Stimulated activated effector memory CD8-positive, alpha-beta T cell treated with anti-CD3 and anti-CD28 coated beads, Interleukin-12 subunit alpha, Interleukin-12 subunit beta, amount 100 ng/mL, for 72 hours (primary cell): ENCODE measurements at regions not wholly inside any gene's neighbourhood (a gene's known extent, or its start where the extent isn't known, plus 50 kb on each side); places are given as distances from the start of the nearest gene placed in this dataset.

Experiments used
- ATAC-seq: fragments of 150-1000 bp; cut with Tn5 transposase; 2 replicates; pipeline ENCODE4 v1.10.0; 2021
- DNase-seq, 2 donors: peaks; one replicate each; pipeline ENCODE4 v3.0.0; 2021 to 2022; ENCODE audit warnings: low spot score in 2 of 2
- H3K27ac Mint-ChIP-seq: one replicate; pipeline ENCODE4 v1.8.0; 2022; ENCODE audit warnings: mild to moderate bottlenecking, mixed read lengths
- H3K36me3 Mint-ChIP-seq: one replicate; pipeline ENCODE4 v1.8.0; 2022; ENCODE audit warnings: mild to moderate bottlenecking, mixed read lengths
- H3K4me1 Mint-ChIP-seq: one replicate; pipeline ENCODE4 v1.8.0; 2022; ENCODE audit warnings: mixed read lengths
- H3K4me3 Mint-ChIP-seq: one replicate; pipeline ENCODE4 v1.8.0; 2022; ENCODE audit warnings: mild to moderate bottlenecking, mixed read lengths
- H3K9me3 Mint-ChIP-seq: one replicate; pipeline ENCODE4 v1.8.0; 2022; ENCODE audit warnings: mixed read lengths

GRCh38 chr18:75802681-75803080 is 375.2 kb upstream of the SMIM21 start:
- Mint-ChIP-seq H3K9me3 (peaks cover 2% of the 10 kb centered on the region), H3K36me3 (no peaks in the 10 kb centered on the region), H3K27ac (no peak overlapping the region), H3K4me3 (no peak overlapping the region), H3K4me1 (no peaks in the 10 kb centered on the region)
- DNase-seq (no peak), ATAC-seq (no peak)

- Mint-ChIP-seq H3K9me3 (peaks cover under 1% of the 10 kb centered on the region), H3K36me3 (no peaks in the 10 kb centered on the region), H3K4me1 (no peaks in the 10 kb centered on the region), H3K27ac (no peak overlapping the region), H3K4me3 (no peak overlapping the region)
- ATAC-seq (peak; percentile 8), DNase-seq (no peak)
These were observed 373.7 kb upstream of the SMIM21 start for GRCh38 chr18:75801178-75801577.

GRCh38 chr18:75800331-75800648 is 372.8 kb upstream of the SMIM21 start:
- ATAC-seq = no peak
- no peaks in the 10 kb centered on the region for H3K9me3 Mint-ChIP-seq
- H3K27ac Mint-ChIP-seq = no peak overlapping the region
- no peak overlapping the region for H3K4me3 Mint-ChIP-seq
- no peak for DNase-seq
- no peaks in the 10 kb centered on the region for H3K4me1 Mint-ChIP-seq
- no peaks in the 10 kb centered on the region for H3K36me3 Mint-ChIP-seq

GRCh38 chr18:75799449-75800330 is 372.2 kb upstream of the SMIM21 start:
- ATAC-seq = no peak
- Mint-ChIP-seq H3K9me3 (no peaks in the 10 kb centered on the region), H3K4me3 (no peak overlapping the region)

GRCh38 chr18:75797046-75797445 is 369.5 kb upstream of the SMIM21 start:
- no peak overlapping the region for H3K4me3 Mint-ChIP-seq
- H3K36me3 Mint-ChIP-seq = no peaks in the 10 kb centered on the region
- H3K4me1 Mint-ChIP-seq = no peaks in the 10 kb centered on the region
- no peak overlapping the region for H3K27ac Mint-ChIP-seq
- peaks cover 4% of the 10 kb centered on the region for H3K9me3 Mint-ChIP-seq
- ATAC-seq = no peak
- no peak for DNase-seq

More at GRCh38 chr18:75799449-75800330, 372.2 kb upstream of the SMIM21 start:
- H3K4me1 Mint-ChIP-seq = no peaks in the 10 kb centered on the region
- no peak overlapping the region for H3K27ac Mint-ChIP-seq
- H3K36me3 Mint-ChIP-seq = no peaks in the 10 kb centered on the region
- DNase-seq = no peak

- no peak overlapping the region for H3K4me3 Mint-ChIP-seq
- no peaks in the 10 kb centered on the region for H3K4me1 Mint-ChIP-seq
- no peak overlapping the region for H3K27ac Mint-ChIP-seq
These were observed 363.3 kb upstream of the SMIM21 start for GRCh38 chr18:75790796-75791195.

GRCh38 chr18:75790111-75790510 is 362.6 kb upstream of the SMIM21 start:
- no peak for DNase-seq
- H3K36me3 Mint-ChIP-seq = no peaks in the 10 kb centered on the region
- H3K4me3 Mint-ChIP-seq = no peak overlapping the region
- peaks cover 4% of the 10 kb centered on the region for H3K9me3 Mint-ChIP-seq
- no peak overlapping the region for H3K27ac Mint-ChIP-seq
- no peaks in the 10 kb centered on the region for H3K4me1 Mint-ChIP-seq
- no peak for ATAC-seq

More at GRCh38 chr18:75790796-75791195, 363.3 kb upstream of the SMIM21 start:
- Mint-ChIP-seq H3K9me3 (peaks cover 4% of the 10 kb centered on the region), H3K36me3 (no peaks in the 10 kb centered on the region)
- ATAC-seq = no peak
- DNase-seq = no peak

- no peaks in the 10 kb centered on the region for H3K9me3 Mint-ChIP-seq
- H3K4me1 Mint-ChIP-seq = no peaks in the 10 kb centered on the region
- no peak for DNase-seq
- H3K36me3 Mint-ChIP-seq = no peaks in the 10 kb centered on the region
- H3K27ac Mint-ChIP-seq = no peak overlapping the region
- no peak overlapping the region for H3K4me3 Mint-ChIP-seq
- no peak for ATAC-seq
These were observed 358.3 kb upstream of the SMIM21 start for GRCh38 chr18:75785834-75786233.

GRCh38 chr18:75785206-75785605 is 357.7 kb upstream of the SMIM21 start:
- ATAC-seq (no peak), DNase-seq (no peak)
- Mint-ChIP-seq H3K36me3 (no peaks in the 10 kb centered on the region), H3K4me1 (no peaks in the 10 kb centered on the region), H3K4me3 (no peak overlapping the region), H3K9me3 (no peaks in the 10 kb centered on the region), H3K27ac (no peak overlapping the region)

- Mint-ChIP-seq H3K27ac (no peak overlapping the region), H3K4me3 (no peak overlapping the region), H3K36me3 (no peaks in the 10 kb centered on the region), H3K9me3 (no peaks in the 10 kb centered on the region), H3K4me1 (no peaks in the 10 kb centered on the region)
- ATAC-seq (no peak), DNase-seq (no peak)
These were observed 356.9 kb upstream of the SMIM21 start for GRCh38 chr18:75784390-75784789.

- Mint-ChIP-seq H3K4me1 (no peaks in the 10 kb centered on the region), H3K36me3 (no peaks in the 10 kb centered on the region), H3K27ac (no peak overlapping the region), H3K9me3 (no peaks in the 10 kb centered on the region), H3K4me3 (no peak overlapping the region)
- DNase-seq = no peak
- no peak for ATAC-seq
These were observed 356.2 kb upstream of the SMIM21 start for GRCh38 chr18:75783566-75784281.

GRCh38 chr18:75782826-75783225 is 355.3 kb upstream of the SMIM21 start:
- Mint-ChIP-seq H3K9me3 (no peaks in the 10 kb centered on the region), H3K4me1 (no peaks in the 10 kb centered on the region), H3K36me3 (no peaks in the 10 kb centered on the region), H3K4me3 (no peak overlapping the region), H3K27ac (no peak overlapping the region)
- no peak for ATAC-seq
- DNase-seq = no peak

- Mint-ChIP-seq H3K27ac (no peak overlapping the region), H3K4me1 (no peaks in the 10 kb centered on the region), H3K4me3 (no peak overlapping the region), H3K9me3 (no peaks in the 10 kb centered on the region), H3K36me3 (no peaks in the 10 kb centered on the region)
- ATAC-seq (no peak), DNase-seq (no peak)
These were observed 354.7 kb upstream of the SMIM21 start for GRCh38 chr18:75782204-75782603.

GRCh38 chr18:75779910-75780309 is 352.4 kb upstream of the SMIM21 start:
- no peak for ATAC-seq
- DNase-seq = no peak
- Mint-ChIP-seq H3K4me1 (no peaks in the 10 kb centered on the region), H3K36me3 (no peaks in the 10 kb centered on the region), H3K4me3 (no peak overlapping the region), H3K9me3 (no peaks in the 10 kb centered on the region), H3K27ac (no peak overlapping the region)

GRCh38 chr18:75779450-75779849 is 351.9 kb upstream of the SMIM21 start:
- H3K27ac Mint-ChIP-seq = no peak overlapping the region
- no peak overlapping the region for H3K4me3 Mint-ChIP-seq
- ATAC-seq = no peak
- H3K36me3 Mint-ChIP-seq = no peaks in the 10 kb centered on the region
- H3K9me3 Mint-ChIP-seq = no peaks in the 10 kb centered on the region
- DNase-seq = no peak
- no peaks in the 10 kb centered on the region for H3K4me1 Mint-ChIP-seq

- no peaks in the 10 kb centered on the region for H3K4me1 Mint-ChIP-seq
These were observed 350.1 kb upstream of the SMIM21 start for GRCh38 chr18:75777630-75778029.

More at GRCh38 chr18:75777630-75778029, 350.1 kb upstream of the SMIM21 start:
- DNase-seq = no peak
- no peaks in the 10 kb centered on the region for H3K9me3 Mint-ChIP-seq
- H3K4me3 Mint-ChIP-seq = no peak overlapping the region
- H3K27ac Mint-ChIP-seq = no peak overlapping the region
- H3K36me3 Mint-ChIP-seq = no peaks in the 10 kb centered on the region
- ATAC-seq = peak; percentile 36
